Peyer's patch (tissue), 4 donors: ENCODE measurements at regions not wholly inside any gene's neighbourhood (a gene's known extent, or its start where the extent isn't known, plus 50 kb on each side); places are given as distances from the start of the nearest gene placed in this dataset.

Experiments used
- DNase-seq, 3 donors: peaks; one replicate each; pipeline ENCODE4 v3.0.0-alpha.2; 2017 to 2019
- H3K27ac ChIP-seq, 4 donors: fragments of 200-600 bp; sonication (generic); one replicate each; pipeline ENCODE4 v1.5.1; 2016 to 2019
- H3K27me3 ChIP-seq, 2 donors: fragments of 200-600 bp; sonication (generic); one replicate each; pipeline ENCODE4 v1.5.1; 2019
- H3K36me3 ChIP-seq, 3 donors: fragments of 200-600 bp; sonication (generic); one replicate each; pipeline ENCODE4 v1.5.1; 2016 to 2019
- H3K4me1 ChIP-seq, 4 donors: fragments of 200-600 bp; sonication (generic); one replicate each; pipeline ENCODE4 v1.5.1; 2016 to 2019
- H3K4me3 ChIP-seq, 4 donors: fragments of 200-600 bp; sonication (generic); 1 replicate in 3 of 4; 2 replicates in 1 of 4; pipeline ENCODE4 v1.5.1; 2016 to 2019; ENCODE audit warnings: mild to moderate bottlenecking in 1 of 4
- H3K9me3 ChIP-seq, 4 donors: fragments of 200-600 bp; sonication (generic); one replicate each; pipeline ENCODE4 v1.5.1; 2016 to 2019; ENCODE audit warnings: mild to moderate bottlenecking in 1 of 4
- CTCF ChIP-seq, 6 experiments: fragments of 450-650 bp in 4 of 6; fragments of 200-600 bp in 2 of 6; sonication (generic) in 1 of 6; IDR thresholded peaks; one replicate each; pipeline ENCODE4 v1.5.1; 2017 to 2019; ENCODE audit warnings: antibody characterized with exemption in 6 of 6, mild to moderate bottlenecking in 3 of 6, moderate library complexity in 1 of 6
- POLR2A ChIP-seq, 2 donors: fragments of 450-650 bp; IDR thresholded peaks; one replicate each; pipeline ENCODE4 v1.5.1; 2017; ENCODE audit warnings: antibody characterized with exemption in 2 of 2, mild to moderate bottlenecking in 2 of 2, moderate library complexity in 2 of 2

DNA sequence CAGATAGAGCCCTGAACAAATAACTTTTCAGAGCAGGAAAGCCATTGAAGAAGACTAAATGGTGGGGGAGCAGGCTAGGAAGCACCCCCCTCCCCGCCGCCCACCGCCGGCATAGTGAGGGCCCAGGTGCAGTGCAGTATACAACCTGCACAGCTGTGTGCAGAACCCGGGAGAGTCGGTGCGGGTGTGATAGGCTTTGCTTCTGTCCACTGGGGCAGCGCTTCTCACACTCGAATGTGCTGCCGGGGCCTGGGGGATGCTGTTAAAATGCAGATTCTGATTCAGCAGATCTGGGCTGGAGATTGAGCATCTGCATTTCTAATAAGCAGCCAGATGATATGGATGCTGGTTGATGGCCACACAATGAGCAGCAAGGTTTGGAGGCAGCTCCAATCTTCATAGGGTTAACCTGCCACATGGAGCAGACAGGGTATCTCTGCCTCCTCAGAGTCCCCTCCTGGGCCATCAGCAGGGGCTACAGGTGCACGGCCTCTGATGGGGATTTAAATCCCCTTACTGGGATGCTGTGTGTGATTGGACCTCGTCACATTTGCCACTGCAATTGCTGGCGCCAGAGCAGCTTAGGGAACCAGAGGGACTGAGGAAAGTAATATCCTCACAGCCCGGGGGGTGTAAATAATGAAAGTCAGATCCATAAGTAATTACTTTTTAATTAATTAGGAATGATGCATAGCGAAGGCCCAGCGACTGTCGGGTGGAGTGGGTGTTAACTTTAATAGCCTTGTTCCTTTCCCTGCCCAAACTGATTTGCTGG lies 172.0 kb upstream of the RPL38 start:
- H3K27me3 ChIP-seq: no peaks in the 10 kb centered on the region
- no peaks in the 10 kb centered on the region for H3K4me1 ChIP-seq
- no peak for DNase-seq
- H3K4me3 ChIP-seq: no peak overlapping the region
- H3K9me3 ChIP-seq: no peaks in the 10 kb centered on the region
- H3K27ac ChIP-seq: no peak overlapping the region
- TF ChIP-seq POLR2A (IDR thresholded peaks at IDR 0.05): no peak
- TF ChIP-seq CTCF (IDR thresholded peaks at IDR 0.05): no peak
- H3K36me3 ChIP-seq: no peaks in the 10 kb centered on the region

- TF ChIP-seq POLR2A (IDR thresholded peaks at IDR 0.05) (no peak), CTCF (IDR thresholded peaks at IDR 0.05) (no peak)
- H3K4me3 ChIP-seq: no peak overlapping the region
- no peak overlapping the region for H3K27ac ChIP-seq
- no peaks in the 10 kb centered on the region for H3K36me3 ChIP-seq
- H3K4me1 ChIP-seq: no peaks in the 10 kb centered on the region
- no peaks in the 10 kb centered on the region for H3K27me3 ChIP-seq
- DNase-seq: no peak
- no peaks in the 10 kb centered on the region for H3K9me3 ChIP-seq
These were observed 171.3 kb upstream of the RPL38 start for GRCh38 chr17:74032222-74032621.

GRCh38 chr17:74037320-74037719 lies 166.2 kb upstream of the RPL38 start:
- no peak for DNase-seq
- Histone ChIP-seq H3K4me1 (no peaks in the 10 kb centered on the region), H3K27me3 (no peaks in the 10 kb centered on the region)

GRCh38 chr17:74040291-74040690 lies 163.2 kb upstream of the RPL38 start:
- H3K27me3 ChIP-seq: no peaks in the 10 kb centered on the region
- no peaks in the 10 kb centered on the region for H3K36me3 ChIP-seq
- H3K9me3 ChIP-seq: no peaks in the 10 kb centered on the region
- H3K27ac ChIP-seq: no peak overlapping the region
- H3K4me1 ChIP-seq: no peaks in the 10 kb centered on the region
- H3K4me3 ChIP-seq: no peak overlapping the region
- TF ChIP-seq CTCF (IDR thresholded peaks at IDR 0.05): no peak
- no peak for TF ChIP-seq POLR2A (IDR thresholded peaks at IDR 0.05)
- no peak for DNase-seq

More at GRCh38 chr17:74037320-74037719, 166.2 kb upstream of the RPL38 start:
- TF ChIP-seq CTCF (IDR thresholded peaks at IDR 0.05): no peak
- TF ChIP-seq POLR2A (IDR thresholded peaks at IDR 0.05): no peak
- no peak overlapping the region for H3K27ac ChIP-seq
- no peaks in the 10 kb centered on the region for H3K9me3 ChIP-seq
- H3K36me3 ChIP-seq: no peaks in the 10 kb centered on the region
- no peak overlapping the region for H3K4me3 ChIP-seq

DNA sequence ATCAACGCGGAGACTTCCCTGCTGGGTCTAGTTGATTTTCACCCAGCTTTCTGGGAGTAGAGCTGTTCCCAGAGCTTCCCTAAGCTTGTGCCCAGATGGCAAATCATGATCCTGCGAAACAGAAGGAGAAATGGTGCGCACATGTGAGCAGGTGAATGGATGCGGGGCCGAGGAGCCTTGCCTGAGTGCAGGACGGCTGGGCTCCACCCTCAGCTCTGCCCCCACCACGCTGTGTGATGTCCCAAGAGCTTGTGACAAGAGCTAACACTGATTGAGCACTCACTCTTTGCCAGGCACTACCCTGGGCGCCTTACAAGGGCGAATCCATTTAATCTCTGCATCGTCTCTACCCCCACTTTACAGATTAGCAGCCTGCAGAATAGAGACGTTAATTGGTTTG lies 162.7 kb upstream of the RPL38 start:
- no peak overlapping the region for H3K27ac ChIP-seq
- no peaks in the 10 kb centered on the region for H3K36me3 ChIP-seq
- no peaks in the 10 kb centered on the region for H3K4me1 ChIP-seq
- H3K27me3 ChIP-seq: no peaks in the 10 kb centered on the region
- TF ChIP-seq POLR2A (IDR thresholded peaks at IDR 0.05): no peak
- TF ChIP-seq CTCF (IDR thresholded peaks at IDR 0.05): no peak
- H3K9me3 ChIP-seq: no peaks in the 10 kb centered on the region
- DNase-seq: no peak
- H3K4me3 ChIP-seq: no peak overlapping the region
